Spleen (tissue), 11 donors: ENCODE measurements at regions not wholly inside any gene's neighbourhood (a gene's known extent, or its start where the extent isn't known, plus 50 kb on each side); places are given as distances from the start of the nearest gene placed in this dataset.

Experiments
- DNase-seq: peaks from one replicate; pipeline ENCODE4 v3.0.0-alpha.2; 2020
- H3K27ac ChIP-seq, 8 donors: fragments of 200-600 bp; sonication (generic) in 7 of 8; 1 replicate in 4 of 8; 2 replicates in 4 of 8; pipeline versions ENCODE4 v1.5.0 to v1.8.0; 2016 to 2021; ENCODE audit warnings: inconsistent platforms in 4 of 8, mild to moderate bottlenecking in 4 of 8, moderate library complexity in 1 of 8
- H3K27me3 ChIP-seq, 7 donors: fragments of 200-600 bp; sonication (generic) in 6 of 7; replicated peaks in 1 of 7; 1 replicate in 4 of 7; 2 replicates in 3 of 7; pipeline versions ENCODE4 v1.5.0 to v1.8.0; 2016 to 2021; ENCODE audit warnings: inconsistent platforms in 3 of 7, mild to moderate bottlenecking in 1 of 7
- H3K36me3 ChIP-seq, 6 donors: fragments of 200-600 bp; sonication (generic) in 5 of 6; 1 replicate in 4 of 6; 2 replicates in 2 of 6; pipeline versions ENCODE4 v1.5.0 to v1.8.0; 2016 to 2021; ENCODE audit warnings: inconsistent platforms in 2 of 6
- H3K4me1 ChIP-seq, 6 donors: fragments of 200-600 bp; sonication (generic) in 5 of 6; 1 replicate in 3 of 6; 2 replicates in 3 of 6; pipeline versions ENCODE4 v1.5.0 to v1.8.0; 2016 to 2021; ENCODE audit warnings: inconsistent platforms in 3 of 6
- H3K4me3 ChIP-seq, 8 donors: fragments of 200-600 bp; sonication (generic) in 7 of 8; 1 replicate in 4 of 8; 2 replicates in 4 of 8; pipeline versions ENCODE4 v1.5.0 to v1.8.0; 2016 to 2021; ENCODE audit warnings: inconsistent platforms in 4 of 8, mild to moderate bottlenecking in 4 of 8, moderate library complexity in 2 of 8
- H3K9me3 ChIP-seq, 8 donors: fragments of 200-600 bp; sonication (generic) in 7 of 8; 1 replicate in 4 of 8; 2 replicates in 4 of 8; pipeline versions ENCODE4 v1.5.0 to v1.8.0; 2016 to 2021; ENCODE audit warnings: inconsistent platforms in 4 of 8
- POLR2A ChIP-seq, 3 donors: fragments of 450-650 bp; IDR thresholded peaks; one replicate each; pipeline ENCODE4 v1.5.1; 2017; ENCODE audit warnings: antibody characterized with exemption in 3 of 3, mild to moderate bottlenecking in 1 of 3
- POLR2AphosphoS5 ChIP-seq, 3 donors: sonication (generic); formaldehyde crosslinking; IDR thresholded peaks; one replicate each; pipeline ENCODE4 v1.5.1; 2017; ENCODE audit warnings: antibody characterized with exemption in 3 of 3
- WGBS, 5 donors: extraction: QIAGEN DNeasy Blood & Tissue Kit in 3 of 5; methylation state at CpG; one replicate each; pipeline versions ENCODE4 v1.1.5 to v1.1.7; 2013 to 2018; 5-methylcytosine and 5-hydroxymethylcytosine counted together
- intact Hi-C: fragments of 100-400 bp; cut with DNase I; formaldehyde crosslinking; loops from one replicate; pipeline ENCODE4 v1.15.0; 2023; ENCODE audit warnings: low total_unique reads
- TF ChIP-seq, protein P1 (sequence below), 11 experiments: fragments of 200-600 bp in 7 of 11; fragments of 450-650 bp in 4 of 11; sonication (generic) in 4 of 11; IDR thresholded peaks in 8 of 11; conservative IDR thresholded peaks in 3 of 11; 1 replicate in 7 of 11; 2 replicates in 4 of 11; pipeline versions ENCODE4 v1.4.0 to v1.8.0; 2016 to 2021; ENCODE audit warnings: antibody characterized with exemption in 11 of 11, inconsistent platforms in 4 of 11, mild to moderate bottlenecking in 1 of 11
- donor health status: healthy with polysubstance abuse.
- donor health status: DM: no; HTN: no; CAD: no; lungs with moderate emphysema.
- donor health status: DM: no; HTN: no; CAD: no.
- donor health status: Bipolar disorder and iron deficiency.
- donor health status: healthy.
- donor health status: DM: no; HTN: no; CAD: no.
- donor health status: DM: yes; HTN: yes; CAD: no.

DNA sequence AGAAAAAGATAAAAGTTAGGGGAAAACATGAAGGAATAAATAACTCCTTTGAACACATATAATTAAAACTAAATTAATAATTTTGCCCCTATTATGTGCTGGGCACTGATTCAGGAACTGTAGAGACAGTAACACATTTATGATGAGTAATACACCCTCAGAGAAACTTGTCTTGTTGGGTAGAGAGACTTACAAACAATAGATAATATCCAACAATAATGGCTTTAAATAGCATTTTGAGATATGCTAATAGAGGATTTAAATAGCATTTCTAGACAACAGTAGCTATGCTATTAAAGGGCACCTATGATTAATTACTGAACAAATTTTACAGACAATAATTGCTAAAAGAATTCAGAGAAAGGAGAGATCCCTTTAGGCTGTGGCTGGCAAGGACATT lies 455.5 kb downstream of the NUF2 start:
- Histone ChIP-seq H3K4me3 (no peak overlapping the region), H3K27me3 (no peaks in the 10 kb centered on the region), H3K4me1 (no peaks in the 10 kb centered on the region), H3K36me3 (no peaks in the 10 kb centered on the region), H3K9me3 (peaks cover 0 to 40% (median 33%) of the 10 kb centered on the region in 8 donors), H3K27ac (no peak overlapping the region)
- intact Hi-C loops = no loop called here
- DNase-seq = no peak
- TF ChIP-seq POLR2A (IDR thresholded peaks at IDR 0.05) (no peak), POLR2AphosphoS5 (IDR thresholded peaks at IDR 0.05) (no peak)
- TF ChIP-seq, protein P1, sequence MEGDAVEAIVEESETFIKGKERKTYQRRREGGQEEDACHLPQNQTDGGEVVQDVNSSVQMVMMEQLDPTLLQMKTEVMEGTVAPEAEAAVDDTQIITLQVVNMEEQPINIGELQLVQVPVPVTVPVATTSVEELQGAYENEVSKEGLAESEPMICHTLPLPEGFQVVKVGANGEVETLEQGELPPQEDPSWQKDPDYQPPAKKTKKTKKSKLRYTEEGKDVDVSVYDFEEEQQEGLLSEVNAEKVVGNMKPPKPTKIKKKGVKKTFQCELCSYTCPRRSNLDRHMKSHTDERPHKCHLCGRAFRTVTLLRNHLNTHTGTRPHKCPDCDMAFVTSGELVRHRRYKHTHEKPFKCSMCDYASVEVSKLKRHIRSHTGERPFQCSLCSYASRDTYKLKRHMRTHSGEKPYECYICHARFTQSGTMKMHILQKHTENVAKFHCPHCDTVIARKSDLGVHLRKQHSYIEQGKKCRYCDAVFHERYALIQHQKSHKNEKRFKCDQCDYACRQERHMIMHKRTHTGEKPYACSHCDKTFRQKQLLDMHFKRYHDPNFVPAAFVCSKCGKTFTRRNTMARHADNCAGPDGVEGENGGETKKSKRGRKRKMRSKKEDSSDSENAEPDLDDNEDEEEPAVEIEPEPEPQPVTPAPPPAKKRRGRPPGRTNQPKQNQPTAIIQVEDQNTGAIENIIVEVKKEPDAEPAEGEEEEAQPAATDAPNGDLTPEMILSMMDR (IDR thresholded peaks at IDR 0.05 in 8 of 11, conservative IDR thresholded peaks at IDR 0.05 in 3 of 11) = no peak

DNA sequence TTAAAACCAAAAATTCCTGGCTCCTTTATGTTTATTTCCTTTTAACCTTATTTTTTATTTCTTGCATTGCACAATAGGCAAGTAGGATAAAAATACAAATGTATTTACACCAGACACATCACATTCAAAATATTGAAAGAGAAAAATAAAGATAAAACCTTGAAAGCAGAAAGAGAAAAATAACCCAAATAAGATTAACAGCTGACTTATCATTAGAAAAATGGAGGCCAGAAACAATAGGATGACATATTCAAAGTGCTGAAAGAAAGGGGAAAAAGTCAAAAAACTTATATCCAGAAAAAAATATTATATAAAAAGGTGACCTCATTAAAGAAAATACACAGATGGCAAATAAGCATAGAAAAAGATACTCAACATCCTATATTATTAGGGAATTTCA lies 459.4 kb downstream of the NUF2 start:
- intact Hi-C loops = no loop called here
- Histone ChIP-seq H3K36me3 (no peaks in the 10 kb centered on the region), H3K9me3 (peaks cover 0 to 40% (median 33%) of the 10 kb centered on the region in 8 donors), H3K4me3 (no peak overlapping the region), H3K4me1 (no peaks in the 10 kb centered on the region), H3K27me3 (no peaks in the 10 kb centered on the region), H3K27ac (no peak overlapping the region)
- no peak for DNase-seq
- TF ChIP-seq POLR2AphosphoS5 (IDR thresholded peaks at IDR 0.05) (no peak), POLR2A (IDR thresholded peaks at IDR 0.05) (no peak)
- TF ChIP-seq, protein P1 (IDR thresholded peaks at IDR 0.05 in 8 of 11, conservative IDR thresholded peaks at IDR 0.05 in 3 of 11) = no peak

DNA sequence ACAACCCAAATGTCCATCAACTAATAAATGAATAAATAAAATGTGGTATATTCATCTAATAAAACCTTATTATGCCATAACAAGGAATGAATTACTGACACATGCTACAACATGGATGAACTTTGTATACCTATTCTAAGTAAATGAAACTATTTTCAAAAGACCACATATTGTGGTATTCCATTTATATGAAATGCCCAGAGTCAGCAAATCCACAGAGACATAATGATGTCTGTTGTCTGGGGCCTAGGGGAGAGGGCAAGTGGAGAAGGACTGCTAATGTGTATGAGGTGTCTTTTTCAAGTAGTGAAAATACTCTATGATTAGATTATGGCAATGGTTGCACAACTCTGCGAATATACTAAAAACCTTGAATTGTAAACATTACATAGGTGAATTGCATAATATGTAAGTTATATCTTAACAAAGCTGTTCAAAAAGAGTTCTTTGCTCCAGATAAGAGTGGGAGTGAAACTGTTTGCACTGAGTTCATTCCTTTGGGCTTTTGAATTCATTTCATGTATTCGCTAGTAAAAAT lies 464.2 kb downstream of the NUF2 start:
- peaks cover 0 to 13% (median 10%) of the 10 kb centered on the region in 8 donors for H3K9me3 ChIP-seq
- WGBS, 5 donors = 88 to 98% (median 95%) methylated on average over 2 of the region's 2 CpGs
- no peak for DNase-seq

DNA sequence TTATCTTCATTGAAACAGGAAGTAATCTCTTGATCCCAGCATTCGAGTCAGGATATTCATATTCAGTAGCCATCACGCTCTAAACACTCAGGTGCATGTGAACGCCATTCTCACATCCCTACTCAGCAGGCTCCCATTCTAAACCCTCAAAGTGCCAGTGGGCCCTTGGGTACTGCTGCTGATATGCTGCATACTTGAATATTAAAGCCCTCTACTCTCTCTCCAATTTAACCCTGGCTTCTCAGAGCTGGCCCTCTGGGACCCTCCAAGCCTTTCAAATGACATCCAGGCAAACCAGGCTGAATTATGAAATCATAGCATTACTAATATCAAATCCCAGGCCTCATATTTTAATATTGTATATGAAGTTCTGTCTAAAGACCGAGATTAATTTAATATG lies 468.2 kb downstream of the NUF2 start:
- WGBS, 5 donors = 66 to 81% (median 72%) methylated on average over 4 of the region's 4 CpGs
- Histone ChIP-seq H3K4me3 (no peak overlapping the region), H3K9me3 (peaks cover 0 to 17% (median 8%) of the 10 kb centered on the region in 8 donors), H3K4me1 (no peaks in the 10 kb centered on the region), H3K27me3 (no peaks in the 10 kb centered on the region), H3K27ac (no peak overlapping the region), H3K36me3 (no peaks in the 10 kb centered on the region)
- TF ChIP-seq, protein P1 (IDR thresholded peaks at IDR 0.05 in 8 of 11, conservative IDR thresholded peaks at IDR 0.05 in 3 of 11) = no peak
- TF ChIP-seq POLR2A (IDR thresholded peaks at IDR 0.05) (no peak), POLR2AphosphoS5 (IDR thresholded peaks at IDR 0.05) (no peak)
- DNase-seq = no peak
- intact Hi-C loops = no loop called here

More for the DNA sequence above, 464.2 kb downstream of the NUF2 start:
- H3K4me3 ChIP-seq = no peak overlapping the region
- no peaks in the 10 kb centered on the region for H3K4me1 ChIP-seq
- intact Hi-C loops = no loop called here
- no peaks in the 10 kb centered on the region for H3K36me3 ChIP-seq
- no peaks in the 10 kb centered on the region for H3K27me3 ChIP-seq
- TF ChIP-seq POLR2A (IDR thresholded peaks at IDR 0.05) = no peak
- no peak for TF ChIP-seq POLR2AphosphoS5 (IDR thresholded peaks at IDR 0.05)
- TF ChIP-seq, protein P1 (IDR thresholded peaks at IDR 0.05 in 8 of 11, conservative IDR thresholded peaks at IDR 0.05 in 3 of 11) = no peak
- no peak overlapping the region for H3K27ac ChIP-seq
